LNCAP (cell line): ENCODE measurements at regions not wholly inside any gene's neighbourhood (a gene's known extent, or its start where the extent isn't known, plus 50 kb on each side); places are given as distances from the start of the nearest gene placed in this dataset.

Experiments
- TF ChIP-seq, protein P1 (sequence below): fragments of 450-650 bp; IDR thresholded peaks from 2 replicates; pipeline ENCODE4 v1.5.1; 2017; ENCODE audit warnings: mild to moderate bottlenecking

GRCh38 chr12:87608321-87608720 lies 420.9 kb downstream of the C12orf50 start:
- TF ChIP-seq, protein P1, sequence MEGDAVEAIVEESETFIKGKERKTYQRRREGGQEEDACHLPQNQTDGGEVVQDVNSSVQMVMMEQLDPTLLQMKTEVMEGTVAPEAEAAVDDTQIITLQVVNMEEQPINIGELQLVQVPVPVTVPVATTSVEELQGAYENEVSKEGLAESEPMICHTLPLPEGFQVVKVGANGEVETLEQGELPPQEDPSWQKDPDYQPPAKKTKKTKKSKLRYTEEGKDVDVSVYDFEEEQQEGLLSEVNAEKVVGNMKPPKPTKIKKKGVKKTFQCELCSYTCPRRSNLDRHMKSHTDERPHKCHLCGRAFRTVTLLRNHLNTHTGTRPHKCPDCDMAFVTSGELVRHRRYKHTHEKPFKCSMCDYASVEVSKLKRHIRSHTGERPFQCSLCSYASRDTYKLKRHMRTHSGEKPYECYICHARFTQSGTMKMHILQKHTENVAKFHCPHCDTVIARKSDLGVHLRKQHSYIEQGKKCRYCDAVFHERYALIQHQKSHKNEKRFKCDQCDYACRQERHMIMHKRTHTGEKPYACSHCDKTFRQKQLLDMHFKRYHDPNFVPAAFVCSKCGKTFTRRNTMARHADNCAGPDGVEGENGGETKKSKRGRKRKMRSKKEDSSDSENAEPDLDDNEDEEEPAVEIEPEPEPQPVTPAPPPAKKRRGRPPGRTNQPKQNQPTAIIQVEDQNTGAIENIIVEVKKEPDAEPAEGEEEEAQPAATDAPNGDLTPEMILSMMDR: no peak

DNA sequence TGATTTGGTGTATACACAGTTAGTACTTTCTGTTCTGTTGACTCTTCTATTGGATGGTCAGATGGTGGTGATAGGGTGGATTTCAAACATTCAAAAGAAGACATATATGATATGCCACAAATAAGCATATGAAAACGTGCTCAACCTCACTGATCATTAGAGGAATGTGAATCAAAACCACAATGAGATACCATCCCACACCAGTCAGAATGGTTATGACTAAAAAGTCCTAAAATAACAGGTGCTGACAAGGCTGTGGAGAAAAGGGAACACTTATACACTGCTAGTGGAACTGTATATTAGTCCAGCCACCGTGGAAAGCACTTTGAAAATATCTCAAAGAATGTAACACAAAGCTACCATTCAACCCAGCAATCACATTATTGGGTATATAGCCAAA lies 425.5 kb downstream of the C12orf50 start:
- TF ChIP-seq, protein P1: no peak

GRCh38 chr12:87599459-87599858 lies 429.7 kb downstream of the C12orf50 start:
- TF ChIP-seq, protein P1: no peak

DNA sequence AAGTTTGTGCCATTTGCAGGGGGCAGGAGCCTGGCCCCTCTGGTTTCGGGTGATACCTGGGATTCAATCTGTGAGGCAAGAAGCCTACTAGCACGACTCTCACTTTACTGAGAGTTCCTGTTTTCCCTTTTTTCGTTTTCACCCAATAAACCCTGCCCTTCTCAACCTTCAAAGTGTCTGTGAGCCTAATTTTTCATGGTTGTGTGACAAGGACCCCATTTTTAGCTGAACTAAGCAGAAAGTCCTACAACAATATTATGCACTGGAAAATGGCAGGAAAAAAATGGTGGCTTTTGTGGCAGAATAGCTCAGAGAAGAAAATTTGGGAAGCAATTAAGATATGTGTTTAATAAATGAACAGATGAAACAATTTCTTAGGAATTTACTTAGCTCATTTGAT lies 432.1 kb downstream of the C12orf50 start:
- TF ChIP-seq, protein P1: no peak

- TF ChIP-seq, protein P1: no peak
Observed at GRCh38 chr12:87596636-87597035, 432.6 kb downstream of the C12orf50 start.

DNA sequence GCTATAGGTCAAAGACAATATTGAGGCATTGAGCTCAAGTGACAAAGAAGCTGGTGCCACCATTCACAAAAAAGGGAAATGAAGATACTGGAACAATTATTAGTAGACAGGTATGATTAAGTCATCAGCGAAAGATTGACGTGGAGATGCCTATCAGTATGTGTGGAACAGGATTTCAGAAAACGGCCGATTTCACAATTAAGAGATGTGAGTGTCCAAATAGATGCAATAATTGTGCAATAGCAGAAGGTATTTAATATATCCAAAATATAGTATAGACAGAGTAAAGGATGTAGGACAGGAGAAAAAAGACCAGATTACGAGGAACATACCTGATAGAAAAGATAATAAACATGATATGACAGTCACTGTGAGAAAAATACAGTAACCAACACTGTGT lies 433.1 kb downstream of the C12orf50 start:
- TF ChIP-seq, protein P1: no peak

DNA sequence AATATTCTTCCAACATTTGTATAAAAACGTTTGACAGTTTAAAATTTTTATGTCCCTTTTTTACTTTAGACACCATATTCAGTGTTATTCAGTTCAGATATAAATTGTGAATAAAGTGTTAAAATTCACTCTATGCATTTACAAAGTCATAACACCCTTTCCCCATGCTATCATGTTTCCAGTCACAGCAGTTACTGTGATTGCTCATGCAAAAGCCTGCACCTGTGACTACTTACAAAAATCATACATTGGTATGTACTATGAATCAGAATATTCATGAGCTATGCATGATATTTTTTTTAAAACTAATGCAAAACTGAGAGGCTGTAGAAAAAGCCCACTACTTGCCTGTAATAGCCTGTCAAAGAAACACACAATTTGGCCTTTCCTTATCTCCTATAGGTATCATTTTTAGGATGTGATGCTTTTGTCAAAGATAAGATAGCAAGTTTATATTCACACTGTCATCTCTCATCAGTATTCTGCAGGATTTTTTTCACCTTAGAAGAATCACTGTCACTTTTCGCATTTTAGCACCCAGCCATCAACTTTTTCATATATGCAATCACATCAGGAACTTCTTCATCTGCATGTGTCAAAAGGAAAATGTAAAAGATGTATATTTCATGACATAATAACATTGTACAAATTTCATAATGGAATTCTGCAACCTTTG lies 443.2 kb downstream of the C12orf50 start:
- TF ChIP-seq, protein P1: no peak

- TF ChIP-seq, protein P1: no peak
Observed at GRCh38 chr12:87575906-87576305, 453.3 kb downstream of the C12orf50 start.
